Astrocyte (in vitro differentiated cells and primary cell): ENCODE measurements at regions not wholly inside any gene's neighbourhood (a gene's known extent, or its start where the extent isn't known, plus 50 kb on each side); places are given as distances from the start of the nearest gene placed in this dataset.

ENCODE experiments used
- EZH2 ChIP-seq: IDR thresholded peaks from 2 replicates; pipeline ENCODE4 v1.6.1; 2012; ENCODE audit warnings: mild to moderate bottlenecking, low read length, inconsistent platforms; ENCODE audit not compliant: insufficient read depth
- TF ChIP-seq, protein P1 (sequence below): IDR thresholded peaks from 2 replicates; pipeline ENCODE4 v1.5.1; 2011; ENCODE audit warnings: low read depth, mild to moderate bottlenecking, inconsistent platforms, low read length, moderate library complexity; ENCODE audit not compliant: insufficient read depth

DNA sequence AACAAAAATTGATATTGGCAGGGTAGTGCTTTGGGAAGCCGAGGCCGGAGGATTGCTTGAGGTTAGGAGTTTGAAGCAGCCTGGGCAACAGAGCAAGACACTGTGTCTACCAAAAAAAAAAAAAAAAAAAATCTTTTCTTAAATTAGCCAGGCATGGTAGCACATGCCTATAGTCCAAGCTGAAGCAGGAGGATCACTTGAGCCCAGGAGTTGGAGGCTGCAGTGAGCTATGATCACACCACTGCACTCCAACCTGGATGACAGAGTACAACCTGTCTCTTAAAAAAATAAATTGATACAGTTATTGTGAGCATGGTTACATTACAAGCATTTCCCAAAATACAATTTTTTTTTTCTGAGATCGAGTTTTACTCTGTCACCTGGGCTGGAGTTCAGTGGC, 59.4 kb upstream of the SVIL start:
- TF ChIP-seq, protein P1, sequence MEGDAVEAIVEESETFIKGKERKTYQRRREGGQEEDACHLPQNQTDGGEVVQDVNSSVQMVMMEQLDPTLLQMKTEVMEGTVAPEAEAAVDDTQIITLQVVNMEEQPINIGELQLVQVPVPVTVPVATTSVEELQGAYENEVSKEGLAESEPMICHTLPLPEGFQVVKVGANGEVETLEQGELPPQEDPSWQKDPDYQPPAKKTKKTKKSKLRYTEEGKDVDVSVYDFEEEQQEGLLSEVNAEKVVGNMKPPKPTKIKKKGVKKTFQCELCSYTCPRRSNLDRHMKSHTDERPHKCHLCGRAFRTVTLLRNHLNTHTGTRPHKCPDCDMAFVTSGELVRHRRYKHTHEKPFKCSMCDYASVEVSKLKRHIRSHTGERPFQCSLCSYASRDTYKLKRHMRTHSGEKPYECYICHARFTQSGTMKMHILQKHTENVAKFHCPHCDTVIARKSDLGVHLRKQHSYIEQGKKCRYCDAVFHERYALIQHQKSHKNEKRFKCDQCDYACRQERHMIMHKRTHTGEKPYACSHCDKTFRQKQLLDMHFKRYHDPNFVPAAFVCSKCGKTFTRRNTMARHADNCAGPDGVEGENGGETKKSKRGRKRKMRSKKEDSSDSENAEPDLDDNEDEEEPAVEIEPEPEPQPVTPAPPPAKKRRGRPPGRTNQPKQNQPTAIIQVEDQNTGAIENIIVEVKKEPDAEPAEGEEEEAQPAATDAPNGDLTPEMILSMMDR = no peak
- no peak for TF ChIP-seq EZH2
